Activated CD4-positive, alpha-beta T cell treated with anti-CD3 and anti-CD28 coated beads for 36 hours (primary cell): ENCODE measurements at regions not wholly inside any gene's neighbourhood (a gene's known extent, or its start where the extent isn't known, plus 50 kb on each side); places are given as distances from the start of the nearest gene placed in this dataset.

ENCODE experiments used
- ATAC-seq: fragments of 200-7000 bp; cut with Tn5 transposase; one replicate; pipeline ENCODE4 v1.10.0; 2021; ENCODE audit warnings: mild to moderate bottlenecking, moderate library complexity
- CTCF ChIA-PET: fragments of 350-600 bp; sonication (Branson Sonifier 250); formaldehyde crosslinking; loops from one replicate; lab custom pipeline; 2021; ENCODE audit warnings: antibody characterized with exemption; lab: Charles Lee
- POLR2A ChIA-PET: fragments of 350-600 bp; sonication (Branson Sonifier 250); formaldehyde crosslinking; loops from one replicate; lab custom pipeline; 2021; ENCODE audit warnings: antibody characterized with exemption, inconsistent platforms; lab: Charles Lee
- DNase-seq: peaks from one replicate; pipeline ENCODE4 v3.0.0-alpha.2; 2020
- H3K27ac Mint-ChIP-seq: one replicate; pipeline ENCODE4 v1.8.0; 2021; ENCODE audit warnings: mixed read lengths
- H3K27me3 Mint-ChIP-seq: one replicate; pipeline ENCODE4 v1.8.0; 2021; ENCODE audit warnings: mixed read lengths
- H3K36me3 Mint-ChIP-seq: one replicate; pipeline ENCODE4 v1.8.0; 2021; ENCODE audit warnings: low read depth, mixed read lengths
- H3K4me1 Mint-ChIP-seq: one replicate; pipeline ENCODE4 v1.8.0; 2021; ENCODE audit warnings: mixed read lengths
- H3K4me3 Mint-ChIP-seq: one replicate; pipeline ENCODE4 v1.8.0; 2021; ENCODE audit warnings: mild to moderate bottlenecking, moderate library complexity, mixed read lengths
- H3K9me3 Mint-ChIP-seq: one replicate; pipeline ENCODE4 v1.8.0; 2021; ENCODE audit warnings: low read depth, mixed read lengths
- intact Hi-C, 2 experiments: fragments of 100-400 bp; cut with DNase I in 1 of 2; cut with micrococcal nuclease in 1 of 2; formaldehyde crosslinking; loops; one replicate each; pipeline versions ENCODE4 v1.14.2 to v1.15.1; 2022 to 2024; cut with DNase I, micrococcal nuclease

- POLR2A ChIA-PET: no interaction called here
These were observed 873.1 kb upstream of the CTNND2 start for GRCh38 chr5:12777342-12777741.

GRCh38 chr5:12772276-12772675, 868.0 kb upstream of the CTNND2 start:
- ATAC-seq (no peak), DNase-seq (no peak)
- no peaks in the 10 kb centered on the region for H3K27me3 Mint-ChIP-seq
- POLR2A ChIA-PET: no interaction called here
- no peak overlapping the region for H3K4me3 Mint-ChIP-seq
- peaks cover 11% of the 10 kb centered on the region for H3K9me3 Mint-ChIP-seq
- CTCF ChIA-PET: no interaction called here
- intact Hi-C loops: no loop called here
- H3K27ac Mint-ChIP-seq: no peak overlapping the region
- no peaks in the 10 kb centered on the region for H3K36me3 Mint-ChIP-seq
- no peaks in the 10 kb centered on the region for H3K4me1 Mint-ChIP-seq

More at GRCh38 chr5:12777342-12777741, 873.1 kb upstream of the CTNND2 start:
- Mint-ChIP-seq H3K4me1 (no peaks in the 10 kb centered on the region), H3K9me3 (peaks cover 10% of the 10 kb centered on the region), H3K4me3 (no peak overlapping the region), H3K27ac (no peak overlapping the region), H3K27me3 (no peaks in the 10 kb centered on the region), H3K36me3 (no peaks in the 10 kb centered on the region)
- CTCF ChIA-PET: interaction anchor here (0.6 kb wide), 1 partner anchor 145 kb away, joined by 4 read pairs; no protein-coding TSS in a partner anchor
- DNase-seq (no peak), ATAC-seq (no peak)
- intact Hi-C loops: no loop called here

GRCh38 chr5:12759377-12759776, 855.1 kb upstream of the CTNND2 start:
- H3K9me3 Mint-ChIP-seq: peaks cover 5% of the 10 kb centered on the region
- no peak overlapping the region for H3K4me3 Mint-ChIP-seq
- ATAC-seq (no peak), DNase-seq (no peak)
- no peak overlapping the region for H3K27ac Mint-ChIP-seq
- ChIA-PET POLR2A (no interaction called here), CTCF (no interaction called here)
- H3K27me3 Mint-ChIP-seq: no peaks in the 10 kb centered on the region
- no peaks in the 10 kb centered on the region for H3K36me3 Mint-ChIP-seq
- intact Hi-C loops: no loop called here
- no peaks in the 10 kb centered on the region for H3K4me1 Mint-ChIP-seq

- intact Hi-C loops: no loop called here
- no peak for ATAC-seq
- Mint-ChIP-seq H3K36me3 (no peaks in the 10 kb centered on the region), H3K27ac (no peak overlapping the region), H3K9me3 (peaks cover 4% of the 10 kb centered on the region), H3K27me3 (no peaks in the 10 kb centered on the region), H3K4me1 (no peaks in the 10 kb centered on the region), H3K4me3 (no peak overlapping the region)
- DNase-seq: no peak
- POLR2A ChIA-PET: no interaction called here
- CTCF ChIA-PET: no interaction called here
These were observed 852.8 kb upstream of the CTNND2 start for GRCh38 chr5:12757035-12757434.

- Mint-ChIP-seq H3K4me3 (no peak overlapping the region), H3K27me3 (no peaks in the 10 kb centered on the region), H3K27ac (no peak overlapping the region), H3K4me1 (no peaks in the 10 kb centered on the region), H3K36me3 (no peaks in the 10 kb centered on the region), H3K9me3 (peaks cover 13% of the 10 kb centered on the region)
- DNase-seq (no peak), ATAC-seq (no peak)
- intact Hi-C loops: no loop called here
- POLR2A ChIA-PET: no interaction called here
- CTCF ChIA-PET: interaction anchor here (0.5 kb wide), 1 partner anchor 1481 kb away, joined by 4 read pairs; no protein-coding TSS in a partner anchor
These were observed 841.3 kb upstream of the CTNND2 start for GRCh38 chr5:12745537-12745936.

- no peaks in the 10 kb centered on the region for H3K4me1 Mint-ChIP-seq
- ChIA-PET POLR2A (no interaction called here), CTCF (no interaction called here)
- H3K27me3 Mint-ChIP-seq: no peaks in the 10 kb centered on the region
- peaks cover 15% of the 10 kb centered on the region for H3K9me3 Mint-ChIP-seq
- no peak for ATAC-seq
- DNase-seq: no peak
- no peaks in the 10 kb centered on the region for H3K36me3 Mint-ChIP-seq
- H3K27ac Mint-ChIP-seq: no peak overlapping the region
- intact Hi-C loops: no loop called here
- no peak overlapping the region for H3K4me3 Mint-ChIP-seq
These were observed 839.3 kb upstream of the CTNND2 start for GRCh38 chr5:12743582-12743981.

DNA sequence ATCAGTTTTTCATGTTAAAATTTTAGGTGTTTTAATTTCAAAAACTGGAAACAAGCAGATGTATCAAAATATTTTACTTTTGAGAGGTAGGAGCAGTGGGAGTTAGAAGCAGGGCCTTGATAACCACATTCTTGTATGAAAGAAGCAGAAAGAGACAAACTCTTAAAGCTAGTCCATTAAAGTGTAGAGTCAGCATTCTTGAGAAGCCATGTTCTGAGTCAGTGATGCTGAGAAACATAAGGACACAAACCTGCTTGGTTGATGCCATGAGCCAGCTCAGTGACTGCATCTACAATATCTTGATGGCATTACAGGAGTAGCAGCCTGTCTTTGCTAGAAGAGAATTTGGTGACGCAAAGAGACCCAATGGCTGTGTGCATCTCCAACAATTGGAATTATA, 826.1 kb upstream of the CTNND2 start:
- CTCF ChIA-PET: no interaction called here
- H3K36me3 Mint-ChIP-seq: no peaks in the 10 kb centered on the region
- intact Hi-C loops: no loop called here
- H3K27me3 Mint-ChIP-seq: no peaks in the 10 kb centered on the region
- peaks cover 20% of the 10 kb centered on the region for H3K9me3 Mint-ChIP-seq
- no peaks in the 10 kb centered on the region for H3K4me1 Mint-ChIP-seq
- H3K4me3 Mint-ChIP-seq: no peak overlapping the region
- POLR2A ChIA-PET: no interaction called here
- H3K27ac Mint-ChIP-seq: no peak overlapping the region
- no peak for DNase-seq
- ATAC-seq: no peak

- H3K4me1 Mint-ChIP-seq: no peaks in the 10 kb centered on the region
- H3K36me3 Mint-ChIP-seq: no peaks in the 10 kb centered on the region
- H3K27me3 Mint-ChIP-seq: no peaks in the 10 kb centered on the region
- DNase-seq: no peak
- ATAC-seq: no peak
- ChIA-PET POLR2A (no interaction called here), CTCF (no interaction called here)
- H3K4me3 Mint-ChIP-seq: no peak overlapping the region
- H3K27ac Mint-ChIP-seq: no peak overlapping the region
- peaks cover 14% of the 10 kb centered on the region for H3K9me3 Mint-ChIP-seq
- intact Hi-C loops: no loop called here
These were observed 812.4 kb upstream of the CTNND2 start for GRCh38 chr5:12716664-12717063.

GRCh38 chr5:12707560-12707959, 803.3 kb upstream of the CTNND2 start:
- Mint-ChIP-seq H3K36me3 (no peaks in the 10 kb centered on the region), H3K27ac (no peak overlapping the region), H3K4me1 (no peaks in the 10 kb centered on the region), H3K9me3 (peaks cover 9% of the 10 kb centered on the region), H3K4me3 (no peak overlapping the region), H3K27me3 (no peaks in the 10 kb centered on the region)
- CTCF ChIA-PET: no interaction called here
- DNase-seq (no peak), ATAC-seq (no peak)
- POLR2A ChIA-PET: no interaction called here
- intact Hi-C loops: no loop called here

GRCh38 chr5:12704955-12705354, 800.7 kb upstream of the CTNND2 start:
- Mint-ChIP-seq H3K9me3 (peaks cover 10% of the 10 kb centered on the region), H3K27ac (no peak overlapping the region), H3K4me3 (no peak overlapping the region), H3K27me3 (no peaks in the 10 kb centered on the region), H3K4me1 (no peaks in the 10 kb centered on the region), H3K36me3 (no peaks in the 10 kb centered on the region)
- ChIA-PET CTCF (no interaction called here), POLR2A (no interaction called here)
- no peak for DNase-seq
- intact Hi-C loops: no loop called here
- no peak for ATAC-seq

GRCh38 chr5:12703254-12703653, 799.0 kb upstream of the CTNND2 start:
- no peak for DNase-seq
- H3K4me1 Mint-ChIP-seq: no peaks in the 10 kb centered on the region
- no peaks in the 10 kb centered on the region for H3K36me3 Mint-ChIP-seq
- CTCF ChIA-PET: no interaction called here
- ATAC-seq: no peak
- H3K27me3 Mint-ChIP-seq: no peaks in the 10 kb centered on the region
- peaks cover 13% of the 10 kb centered on the region for H3K9me3 Mint-ChIP-seq
- no peak overlapping the region for H3K4me3 Mint-ChIP-seq
- intact Hi-C loops: no loop called here
- POLR2A ChIA-PET: no interaction called here
- no peak overlapping the region for H3K27ac Mint-ChIP-seq

DNA sequence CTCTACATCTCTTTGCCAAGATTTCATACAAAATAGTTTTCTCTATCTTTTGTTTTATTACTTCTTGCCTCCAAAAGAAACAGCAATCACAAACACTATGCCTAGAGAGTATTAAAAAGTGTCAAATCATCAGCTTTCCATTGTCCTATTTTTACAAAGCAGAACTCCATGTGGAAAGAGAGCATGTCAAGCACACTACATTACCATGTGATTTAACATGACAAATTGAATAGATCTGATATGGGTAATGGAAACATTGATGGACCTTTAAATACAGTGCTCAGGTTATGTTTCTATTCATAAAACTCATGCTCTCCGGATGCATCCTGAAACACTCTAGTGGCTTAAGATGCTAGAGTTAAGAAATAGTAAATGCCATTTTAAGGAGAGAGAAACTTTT, 791.4 kb upstream of the CTNND2 start:
- ATAC-seq (no peak), DNase-seq (no peak)
- Mint-ChIP-seq H3K36me3 (no peaks in the 10 kb centered on the region), H3K9me3 (peaks cover 10% of the 10 kb centered on the region), H3K4me3 (no peak overlapping the region), H3K27ac (no peak overlapping the region), H3K4me1 (no peaks in the 10 kb centered on the region), H3K27me3 (no peaks in the 10 kb centered on the region)
- ChIA-PET CTCF (no interaction called here), POLR2A (no interaction called here)
- intact Hi-C loops: no loop called here

- no peaks in the 10 kb centered on the region for H3K4me1 Mint-ChIP-seq
- peaks cover 14% of the 10 kb centered on the region for H3K9me3 Mint-ChIP-seq
- no peaks in the 10 kb centered on the region for H3K36me3 Mint-ChIP-seq
- intact Hi-C loops: no loop called here
- DNase-seq (no peak), ATAC-seq (no peak)
- no peaks in the 10 kb centered on the region for H3K27me3 Mint-ChIP-seq
- no peak overlapping the region for H3K27ac Mint-ChIP-seq
- ChIA-PET POLR2A (no interaction called here), CTCF (no interaction called here)
- no peak overlapping the region for H3K4me3 Mint-ChIP-seq
These were observed 787.1 kb upstream of the CTNND2 start for GRCh38 chr5:12691330-12691729.
